Uterus (tissue), 3 donors: ENCODE measurements at regions not wholly inside any gene's neighbourhood (a gene's known extent, or its start where the extent isn't known, plus 50 kb on each side); places are given as distances from the start of the nearest gene placed in this dataset.

Experiments used
- DNase-seq, 2 donors: peaks; one replicate each; pipeline ENCODE4 v3.0.0-alpha.2; 2019 to 2020
- H3K27ac ChIP-seq, 2 donors: fragments of 200-600 bp; sonication (generic); 1 replicate in 1 of 2; 2 replicates in 1 of 2; pipeline ENCODE4 v1.5.1; 2016 to 2018
- H3K27me3 ChIP-seq, 2 donors: fragments of 200-600 bp; sonication (generic); one replicate each; pipeline ENCODE4 v1.5.1; 2018 to 2019; ENCODE audit warnings: control low read depth in 1 of 2
- H3K36me3 ChIP-seq, 2 donors: fragments of 200-600 bp; sonication (generic); one replicate each; pipeline ENCODE4 v1.5.1; 2019; ENCODE audit warnings: control low read depth in 1 of 2
- H3K4me1 ChIP-seq, 2 donors: fragments of 200-600 bp; sonication (generic); one replicate each; pipeline ENCODE4 v1.5.1; 2018 to 2019; ENCODE audit warnings: control low read depth in 1 of 2
- H3K4me3 ChIP-seq, 2 donors: fragments of 200-600 bp; sonication (generic); 1 replicate in 1 of 2; 2 replicates in 1 of 2; pipeline ENCODE4 v1.5.1; 2018 to 2019; ENCODE audit warnings: mild to moderate bottlenecking in 1 of 2
- H3K9me3 ChIP-seq, 2 donors: fragments of 200-600 bp; sonication (generic); one replicate each; pipeline ENCODE4 v1.5.1; 2019; ENCODE audit warnings: control low read depth in 1 of 2
- CTCF ChIP-seq, 4 experiments: fragments of 200-600 bp in 2 of 4; fragments of 450-650 bp in 2 of 4; sonication (generic) in 2 of 4; IDR thresholded peaks; one replicate each; pipeline ENCODE4 v1.5.1; 2016 to 2019; ENCODE audit warnings: antibody characterized with exemption in 4 of 4, mild to moderate bottlenecking in 2 of 4, moderate library complexity in 1 of 4
- POLR2A ChIP-seq, 2 donors: fragments of 450-650 bp; IDR thresholded peaks; one replicate each; pipeline ENCODE4 v1.6.1; 2016; ENCODE audit warnings: antibody characterized with exemption in 2 of 2, mild to moderate bottlenecking in 1 of 2, moderate library complexity in 1 of 2
- intact Hi-C: fragments of 100-400 bp; cut with DNase I; formaldehyde crosslinking; loops from one replicate; pipeline ENCODE4 v1.15.1; 2023; ENCODE audit warnings: low total_unique reads
- donor health status: DM: yes; HTN: yes; CAD: no.

GRCh38 chr4:22167201-22167600 lies 218.6 kb upstream of the KCNIP4 start:
- intact Hi-C loops: no loop called here
- no peaks in the 10 kb centered on the region for H3K9me3 ChIP-seq

DNA sequence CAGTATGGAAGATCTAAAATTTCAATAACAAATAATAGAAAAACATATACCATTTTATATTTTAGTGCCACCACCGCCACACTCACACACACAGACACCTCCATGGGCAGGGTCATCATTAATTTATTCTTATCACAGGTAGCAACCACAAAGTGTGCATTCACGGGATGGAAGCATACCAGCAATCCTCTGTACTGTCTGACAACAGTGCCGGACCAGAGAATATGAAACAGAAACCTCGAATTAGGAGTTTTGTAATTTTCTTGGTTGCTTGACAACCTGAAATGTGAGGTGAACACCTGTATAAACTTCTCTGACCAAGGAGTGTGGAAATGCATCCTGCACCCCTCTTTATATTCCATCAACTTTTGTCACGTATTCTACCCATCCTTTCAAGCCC lies 213.9 kb upstream of the KCNIP4 start:
- Histone ChIP-seq H3K4me3 (no peak overlapping the region), H3K4me1 (no peaks in the 10 kb centered on the region), H3K9me3 (no peaks in the 10 kb centered on the region), H3K36me3 (no peaks in the 10 kb centered on the region), H3K27me3 (no peaks in the 10 kb centered on the region), H3K27ac (no peak overlapping the region)
- TF ChIP-seq POLR2A (IDR thresholded peaks at IDR 0.05) (no peak), CTCF (IDR thresholded peaks at IDR 0.05) (no peak)
- DNase-seq: no peak
- intact Hi-C loops: no loop called here

More at GRCh38 chr4:22167201-22167600, 218.6 kb upstream of the KCNIP4 start:
- Histone ChIP-seq H3K36me3 (no peaks in the 10 kb centered on the region), H3K4me1 (no peaks in the 10 kb centered on the region), H3K4me3 (no peak overlapping the region), H3K27me3 (no peaks in the 10 kb centered on the region), H3K27ac (no peak overlapping the region)
- no peak for TF ChIP-seq POLR2A (IDR thresholded peaks at IDR 0.05)
- no peak for TF ChIP-seq CTCF (IDR thresholded peaks at IDR 0.05)
- no peak for DNase-seq

DNA sequence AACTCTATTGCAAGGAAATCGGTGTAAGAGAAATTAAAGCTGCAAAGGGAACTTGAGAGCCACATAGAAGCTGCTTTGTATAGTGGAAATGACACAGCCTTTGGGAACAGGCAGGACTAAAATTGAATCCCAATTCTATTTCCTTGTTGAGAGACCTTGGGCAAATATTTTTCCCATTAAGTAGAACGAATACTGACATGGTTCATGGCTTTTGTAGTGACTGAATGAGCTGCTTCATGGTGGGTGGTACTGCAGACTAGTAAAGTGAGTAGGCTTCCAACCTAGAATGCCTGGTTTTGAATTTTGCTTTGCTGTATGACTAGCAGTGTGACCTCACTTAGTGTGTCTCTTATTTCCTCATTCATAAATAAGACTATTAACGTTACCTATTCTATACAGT lies 182.2 kb upstream of the KCNIP4 start:
- H3K27ac ChIP-seq: no peak overlapping the region
- TF ChIP-seq POLR2A (IDR thresholded peaks at IDR 0.05) (no peak), CTCF (IDR thresholded peaks at IDR 0.05) (no peak)
- DNase-seq: no peak
- no peak overlapping the region for H3K4me3 ChIP-seq
- H3K9me3 ChIP-seq: no peaks in the 10 kb centered on the region
- no peaks in the 10 kb centered on the region for H3K27me3 ChIP-seq
- no peaks in the 10 kb centered on the region for H3K4me1 ChIP-seq
- H3K36me3 ChIP-seq: no peaks in the 10 kb centered on the region
- intact Hi-C loops: no loop called here

DNA sequence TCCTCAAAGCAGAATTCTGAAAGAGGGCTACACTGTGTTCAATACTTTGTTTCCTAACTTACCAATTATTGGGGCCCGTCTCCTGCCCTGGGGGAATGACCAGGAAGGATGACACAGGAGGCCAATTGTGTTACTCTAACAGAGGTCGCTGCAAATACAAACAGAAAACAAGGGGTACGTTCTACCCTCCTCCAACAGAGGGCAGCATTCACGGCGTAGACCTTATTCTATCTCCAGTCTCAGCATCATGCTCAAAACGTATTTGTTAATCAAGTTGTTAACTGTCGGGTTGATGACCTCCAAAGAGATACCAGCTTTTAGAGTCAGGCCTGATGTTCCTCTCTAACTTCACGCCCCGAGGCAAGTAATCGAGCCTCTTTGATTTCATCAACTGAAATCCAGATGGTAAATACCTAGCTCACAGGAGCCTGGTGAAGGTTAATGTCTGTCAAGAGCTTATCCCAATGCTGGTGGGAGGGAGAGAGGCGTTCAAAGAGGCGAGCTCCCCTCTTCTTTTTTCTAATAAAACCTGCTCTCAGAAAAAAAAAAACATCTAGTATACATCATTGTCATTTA lies 181.0 kb upstream of the KCNIP4 start:
- H3K27me3 ChIP-seq: no peaks in the 10 kb centered on the region
- no peak overlapping the region for H3K27ac ChIP-seq
- DNase-seq: no peak
- no peaks in the 10 kb centered on the region for H3K9me3 ChIP-seq
- intact Hi-C loops: no loop called here
- no peak overlapping the region for H3K4me3 ChIP-seq
- no peaks in the 10 kb centered on the region for H3K4me1 ChIP-seq
- no peaks in the 10 kb centered on the region for H3K36me3 ChIP-seq
- TF ChIP-seq POLR2A (IDR thresholded peaks at IDR 0.05) (no peak), CTCF (IDR thresholded peaks at IDR 0.05) (peak in 3 of 4 experiments; percentile 9 to 24 (median 19))

DNA sequence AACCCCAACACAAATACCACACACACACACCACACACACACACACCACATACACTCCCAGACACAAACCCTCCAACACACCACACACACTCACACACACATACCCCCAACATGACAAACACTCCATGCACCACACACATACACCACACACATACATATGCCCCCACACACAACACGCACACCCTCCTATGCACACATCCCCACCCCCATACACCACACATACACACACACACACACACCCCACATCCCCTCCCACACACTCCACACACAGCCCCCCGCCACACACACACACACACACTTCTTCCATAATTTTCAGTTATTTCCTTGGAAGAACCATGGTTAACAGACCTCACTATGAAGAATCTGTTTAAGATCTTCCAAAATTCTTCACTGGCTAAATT lies 173.5 kb upstream of the KCNIP4 start:
- no peak overlapping the region for H3K4me3 ChIP-seq
- no peaks in the 10 kb centered on the region for H3K9me3 ChIP-seq
- no peak for TF ChIP-seq CTCF (IDR thresholded peaks at IDR 0.05)
- no peak for TF ChIP-seq POLR2A (IDR thresholded peaks at IDR 0.05)
- H3K27me3 ChIP-seq: no peaks in the 10 kb centered on the region
- no peak overlapping the region for H3K27ac ChIP-seq
- intact Hi-C loops: no loop called here
- H3K36me3 ChIP-seq: no peaks in the 10 kb centered on the region
- no peak for DNase-seq
- no peaks in the 10 kb centered on the region for H3K4me1 ChIP-seq
